Mammary epithelial cell (primary cell): ENCODE measurements at regions not wholly inside any gene's neighbourhood (a gene's known extent, or its start where the extent isn't known, plus 50 kb on each side); places are given as distances from the start of the nearest gene placed in this dataset.

Experiments used
- EZH2 ChIP-seq: IDR thresholded peaks from 2 replicates; pipeline ENCODE4 v1.6.1; 2012; ENCODE audit warnings: low read length, inconsistent platforms, borderline replicate concordance
- TF ChIP-seq, protein P1 (sequence below), 2 donors: IDR thresholded peaks in 1 of 2; conservative IDR thresholded peaks in 1 of 2; 2 replicates each; pipeline ENCODE4 v1.5.1; 2011 to 2012; ENCODE audit warnings: inconsistent platforms in 2 of 2, low read length in 2 of 2, mild to moderate bottlenecking in 2 of 2, control low read depth in 1 of 2, low read depth in 1 of 2; ENCODE audit not compliant: insufficient read depth in 1 of 2; ENCODE audit errors: extremely low read depth in 1 of 2

DNA sequence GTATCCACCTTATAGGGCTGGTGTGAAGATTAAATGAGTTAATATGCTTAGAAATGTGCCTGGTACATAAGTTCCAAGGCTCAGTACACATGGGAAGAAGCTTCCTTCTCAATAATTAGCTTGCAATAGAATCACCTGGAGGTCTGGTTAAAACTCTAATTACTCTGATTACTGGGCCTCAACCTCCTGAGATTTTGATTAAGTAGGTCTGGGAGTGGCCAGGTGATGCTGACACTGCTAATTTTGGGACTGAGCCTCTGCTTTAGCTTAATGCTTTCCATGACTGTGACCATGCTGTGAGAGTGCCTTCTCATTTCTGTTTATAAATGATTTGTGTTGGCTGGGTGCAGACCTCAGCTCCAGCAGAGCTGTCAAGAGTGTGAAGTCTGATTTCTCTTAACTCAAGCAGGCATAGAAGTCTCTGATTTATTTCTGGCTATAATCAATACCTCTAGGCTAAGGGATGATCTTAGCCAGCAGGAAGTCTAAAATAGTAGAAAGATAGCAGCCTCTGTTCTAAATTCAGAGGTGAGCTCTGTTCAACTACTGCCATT lies 85.3 kb upstream of the ZNF608 start:
- no peak for TF ChIP-seq EZH2
- TF ChIP-seq, protein P1, sequence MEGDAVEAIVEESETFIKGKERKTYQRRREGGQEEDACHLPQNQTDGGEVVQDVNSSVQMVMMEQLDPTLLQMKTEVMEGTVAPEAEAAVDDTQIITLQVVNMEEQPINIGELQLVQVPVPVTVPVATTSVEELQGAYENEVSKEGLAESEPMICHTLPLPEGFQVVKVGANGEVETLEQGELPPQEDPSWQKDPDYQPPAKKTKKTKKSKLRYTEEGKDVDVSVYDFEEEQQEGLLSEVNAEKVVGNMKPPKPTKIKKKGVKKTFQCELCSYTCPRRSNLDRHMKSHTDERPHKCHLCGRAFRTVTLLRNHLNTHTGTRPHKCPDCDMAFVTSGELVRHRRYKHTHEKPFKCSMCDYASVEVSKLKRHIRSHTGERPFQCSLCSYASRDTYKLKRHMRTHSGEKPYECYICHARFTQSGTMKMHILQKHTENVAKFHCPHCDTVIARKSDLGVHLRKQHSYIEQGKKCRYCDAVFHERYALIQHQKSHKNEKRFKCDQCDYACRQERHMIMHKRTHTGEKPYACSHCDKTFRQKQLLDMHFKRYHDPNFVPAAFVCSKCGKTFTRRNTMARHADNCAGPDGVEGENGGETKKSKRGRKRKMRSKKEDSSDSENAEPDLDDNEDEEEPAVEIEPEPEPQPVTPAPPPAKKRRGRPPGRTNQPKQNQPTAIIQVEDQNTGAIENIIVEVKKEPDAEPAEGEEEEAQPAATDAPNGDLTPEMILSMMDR (conservative IDR thresholded peaks at IDR 0.05 in 1 of 2, IDR thresholded peaks at IDR 0.05 in 1 of 2; ENCODE audit: extremely low read depth in 1 of 2, insufficient read depth in 1 of 2, low read depth in 1 of 2, low read length in 2 of 2) = no peak
